NCI-H748 treated with DMSO at 0.1 percent for 48 hours (cell line): ENCODE measurements at regions not wholly inside any gene's neighbourhood (a gene's known extent, or its start where the extent isn't known, plus 50 kb on each side); places are given as distances from the start of the nearest gene placed in this dataset.
A peak's percentile ranks its signal among the peaks of the same experiment; 100 is the strongest.

Source experiments
- DNase-seq: peaks from one replicate; lab custom pipeline; 2025; lab: John Stamatoyannopoulos, UW

GRCh38 chr22:34055525-34056200 is 135.4 kb upstream of the LARGE1 start:
- DNase-seq, result no peak

GRCh38 chr22:34057726-34058125 is 137.4 kb upstream of the LARGE1 start:
- DNase-seq, result no peak

GRCh38 chr22:34064696-34065095 is 144.4 kb upstream of the LARGE1 start:
- no peak for DNase-seq

GRCh38 chr22:34067031-34067430 is 146.8 kb upstream of the LARGE1 start:
- DNase-seq, result no peak

- DNase-seq, result no peak
Observed at GRCh38 chr22:34068001-34068400, 147.7 kb upstream of the LARGE1 start.

GRCh38 chr22:34070051-34070450 is 149.8 kb upstream of the LARGE1 start:
- no peak for DNase-seq

GRCh38 chr22:34070531-34070930 is 150.3 kb upstream of the LARGE1 start:
- no peak for DNase-seq

GRCh38 chr22:34072585-34072984 is 152.3 kb upstream of the LARGE1 start:
- DNase-seq, result no peak

GRCh38 chr22:34080433-34080832 is 160.2 kb upstream of the LARGE1 start:
- no peak for DNase-seq

GRCh38 chr22:34096770-34097169 is 176.5 kb upstream of the LARGE1 start:
- no peak for DNase-seq

GRCh38 chr22:34099278-34099677 is 179.0 kb upstream of the LARGE1 start:
- DNase-seq, result no peak

- DNase-seq, result no peak
Observed at GRCh38 chr22:34102633-34103032, 182.4 kb upstream of the LARGE1 start.

GRCh38 chr22:34105461-34106062 is 185.3 kb upstream of the LARGE1 start:
- DNase-seq, result peak; percentile 0

- no peak for DNase-seq
Observed at GRCh38 chr22:34108168-34108567, 187.9 kb upstream of the LARGE1 start.

- no peak for DNase-seq
Observed at GRCh38 chr22:34111210-34111824, 191.0 kb upstream of the LARGE1 start.

- DNase-seq, result no peak
Observed at GRCh38 chr22:34113381-34113780, 193.1 kb upstream of the LARGE1 start.

- DNase-seq, result no peak
Observed at GRCh38 chr22:34114406-34114805, 194.1 kb upstream of the LARGE1 start.

- DNase-seq, result no peak
Observed at GRCh38 chr22:34115722-34116121, 195.4 kb upstream of the LARGE1 start.

GRCh38 chr22:34116126-34116525 is 195.8 kb upstream of the LARGE1 start:
- DNase-seq, result no peak

- DNase-seq, result no peak
Observed at GRCh38 chr22:34122042-34122441, 201.8 kb upstream of the LARGE1 start.

- no peak for DNase-seq
Observed at GRCh38 chr22:34129691-34130486, 209.6 kb upstream of the LARGE1 start.

- no peak for DNase-seq
Observed at GRCh38 chr22:34135749-34136148, 215.5 kb upstream of the LARGE1 start.

GRCh38 chr22:34150023-34150422 is 229.7 kb upstream of the LARGE1 start:
- DNase-seq, result no peak
